ENCODE measurements at regions not wholly inside any gene's neighbourhood (a gene's known extent, or its start where the extent isn't known, plus 50 kb on each side); places are given as distances from the start of the nearest gene placed in this dataset.
"Not testable (repeated sequence)": the region's sequence is repeated elsewhere in the genome, so short reads cannot be mapped to it uniquely, and the experiment has no call there.

- DNase-seq, result no peak
Observed at GRCh38 chr1:188723332-188724020, 1754.2 kb downstream of the BRINP3 start.

GRCh38 chr1:188729039-188729438 lies 1748.6 kb downstream of the BRINP3 start:
- DNase-seq, result no peak

GRCh38 chr1:188735567-188735966 lies 1742.1 kb downstream of the BRINP3 start:
- DNase-seq, result no peak

GRCh38 chr1:188749275-188749674 lies 1728.4 kb downstream of the BRINP3 start:
- not testable (repeated sequence) for DNase-seq

- DNase-seq, result not testable (repeated sequence)
Observed at GRCh38 chr1:188752027-188752426, 1725.6 kb downstream of the BRINP3 start.

- not testable (repeated sequence) for DNase-seq
Observed at GRCh38 chr1:188757747-188758146, 1719.9 kb downstream of the BRINP3 start.

GRCh38 chr1:188761226-188761625 lies 1716.4 kb downstream of the BRINP3 start:
- DNase-seq, result no peak

- DNase-seq, result no peak
Observed at GRCh38 chr1:188762166-188762743, 1715.4 kb downstream of the BRINP3 start.

GRCh38 chr1:188763541-188763940 lies 1714.1 kb downstream of the BRINP3 start:
- no peak for DNase-seq

- no peak for DNase-seq
Observed at GRCh38 chr1:188769181-188769580, 1708.5 kb downstream of the BRINP3 start.

GRCh38 chr1:188769936-188770335 lies 1707.7 kb downstream of the BRINP3 start:
- no peak for DNase-seq

GRCh38 chr1:188778578-188778977 lies 1699.1 kb downstream of the BRINP3 start:
- no peak for DNase-seq

GRCh38 chr1:188782220-188782841 lies 1695.3 kb downstream of the BRINP3 start:
- DNase-seq, result no peak

- DNase-seq, result no peak
Observed at GRCh38 chr1:188794969-188795368, 1682.7 kb downstream of the BRINP3 start.

GRCh38 chr1:188812153-188812552 lies 1665.5 kb downstream of the BRINP3 start:
- not testable (repeated sequence) for DNase-seq

GRCh38 chr1:188812836-188813573 lies 1664.7 kb downstream of the BRINP3 start:
- not testable (repeated sequence) for DNase-seq

GRCh38 chr1:188817814-188818213 lies 1659.8 kb downstream of the BRINP3 start:
- DNase-seq, result no peak

- DNase-seq, result no peak
Observed at GRCh38 chr1:188822248-188822647, 1655.4 kb downstream of the BRINP3 start.

- no peak for DNase-seq
Observed at GRCh38 chr1:188825471-188825870, 1652.2 kb downstream of the BRINP3 start.

- DNase-seq, result no peak
Observed at GRCh38 chr1:188826800-188827199, 1650.9 kb downstream of the BRINP3 start.

GRCh38 chr1:188827400-188827799 lies 1650.3 kb downstream of the BRINP3 start:
- no peak for DNase-seq

GRCh38 chr1:188841111-188841696 lies 1636.5 kb downstream of the BRINP3 start:
- not testable (repeated sequence) for DNase-seq

All from right lung (tissue), 2 donors.